Adrenal gland (tissue), 5 donors: ENCODE measurements at regions not wholly inside any gene's neighbourhood (a gene's known extent, or its start where the extent isn't known, plus 50 kb on each side); places are given as distances from the start of the nearest gene placed in this dataset.

Experiments
- CTCF ChIP-seq, 6 experiments: fragments of 450-650 bp in 4 of 6; fragments of 200-600 bp in 2 of 6; sonication (generic) in 1 of 6; IDR thresholded peaks; 1 replicate in 5 of 6; 2 replicates in 1 of 6; pipeline versions ENCODE4 v1.5.1 to v1.8.0; 2016 to 2021; ENCODE audit warnings: antibody characterized with exemption in 6 of 6, mild to moderate bottlenecking in 2 of 6, moderate library complexity in 1 of 6
- POLR2A ChIP-seq, 2 donors: fragments of 450-650 bp; IDR thresholded peaks; one replicate each; pipeline ENCODE4 v1.6.1; 2017; ENCODE audit warnings: antibody characterized with exemption in 2 of 2, mild to moderate bottlenecking in 2 of 2, moderate library complexity in 1 of 2
- donor health status: DM: no; HTN: no; CAD: no.

- TF ChIP-seq CTCF (IDR thresholded peaks at IDR 0.05) (no peak), POLR2A (IDR thresholded peaks at IDR 0.05) (no peak)
Observed at GRCh38 chr2:6052649-6053048, 360.5 kb downstream of the SOX11 start.
